ENCODE measurements at regions not wholly inside any gene's neighbourhood (a gene's known extent, or its start where the extent isn't known, plus 50 kb on each side); places are given as distances from the start of the nearest gene placed in this dataset.
"Not testable (repeated sequence)": the region's sequence is repeated elsewhere in the genome, so short reads cannot be mapped to it uniquely, and the experiment has no call there.

GRCh38 chr1:38210895-38211177 lies 164.2 kb upstream of the POU3F1 start:
- in situ Hi-C loops (cut with HindIII; ENCODE audit: low sequenced_read_pairs), result no loop called here

GRCh38 chr1:38210021-38210894 lies 163.7 kb upstream of the POU3F1 start:
- in situ Hi-C loops (cut with HindIII; ENCODE audit: low sequenced_read_pairs), result no loop called here

GRCh38 chr1:38208716-38209632 lies 162.4 kb upstream of the POU3F1 start:
- in situ Hi-C loops (cut with HindIII; ENCODE audit: low sequenced_read_pairs), result no loop called here

GRCh38 chr1:38207906-38208305 lies 161.3 kb upstream of the POU3F1 start:
- in situ Hi-C loops (cut with HindIII; ENCODE audit: low sequenced_read_pairs), result no loop called here

- in situ Hi-C loops (cut with HindIII; ENCODE audit: low sequenced_read_pairs), result no loop called here
These were observed 160.7 kb upstream of the POU3F1 start for GRCh38 chr1:38207275-38207674.

GRCh38 chr1:38204698-38205097 lies 158.1 kb upstream of the POU3F1 start:
- in situ Hi-C loops (cut with HindIII; ENCODE audit: low sequenced_read_pairs), result no loop called here

- in situ Hi-C loops (cut with HindIII; ENCODE audit: low sequenced_read_pairs), result no loop called here
These were observed 156.8 kb upstream of the POU3F1 start for GRCh38 chr1:38203441-38203840.

- in situ Hi-C loops (cut with HindIII; ENCODE audit: low sequenced_read_pairs), result no loop called here
These were observed 154.8 kb upstream of the POU3F1 start for GRCh38 chr1:38201431-38201830.

- in situ Hi-C loops (cut with HindIII; ENCODE audit: low sequenced_read_pairs), result no loop called here
These were observed 152.0 kb upstream of the POU3F1 start for GRCh38 chr1:38198621-38199020.

- in situ Hi-C loops (cut with HindIII; ENCODE audit: low sequenced_read_pairs), result no loop called here
These were observed 151.5 kb upstream of the POU3F1 start for GRCh38 chr1:38198099-38198498.

- in situ Hi-C loops (cut with HindIII; ENCODE audit: low sequenced_read_pairs), result no loop called here
These were observed 150.9 kb upstream of the POU3F1 start for GRCh38 chr1:38197312-38198061.

GRCh38 chr1:38194472-38194871 lies 147.9 kb upstream of the POU3F1 start:
- in situ Hi-C loops (cut with HindIII; ENCODE audit: low sequenced_read_pairs), result no loop called here

GRCh38 chr1:38193040-38193439 lies 146.4 kb upstream of the POU3F1 start:
- in situ Hi-C loops (cut with HindIII; ENCODE audit: low sequenced_read_pairs), result no loop called here

GRCh38 chr1:38191461-38191860 lies 144.9 kb upstream of the POU3F1 start:
- in situ Hi-C loops (cut with HindIII; ENCODE audit: low sequenced_read_pairs), result no loop called here

GRCh38 chr1:38190983-38191382 lies 144.4 kb upstream of the POU3F1 start:
- in situ Hi-C loops (cut with HindIII; ENCODE audit: low sequenced_read_pairs), result no loop called here

GRCh38 chr1:38187552-38187951 lies 141.0 kb upstream of the POU3F1 start:
- in situ Hi-C loops (cut with HindIII; ENCODE audit: low sequenced_read_pairs), result no loop called here

GRCh38 chr1:38186566-38186965 lies 140.0 kb upstream of the POU3F1 start:
- in situ Hi-C loops (cut with HindIII; ENCODE audit: low sequenced_read_pairs), result no loop called here

GRCh38 chr1:38185913-38186312 lies 139.3 kb upstream of the POU3F1 start:
- in situ Hi-C loops (cut with HindIII; ENCODE audit: low sequenced_read_pairs), result no loop called here

GRCh38 chr1:38183747-38184146 lies 137.2 kb upstream of the POU3F1 start:
- in situ Hi-C loops (cut with HindIII; ENCODE audit: low sequenced_read_pairs), result no loop called here

GRCh38 chr1:38183096-38183495 lies 136.5 kb upstream of the POU3F1 start:
- in situ Hi-C loops (cut with HindIII; ENCODE audit: low sequenced_read_pairs), result no loop called here

GRCh38 chr1:38180388-38180787 lies 133.8 kb upstream of the POU3F1 start:
- in situ Hi-C loops (cut with HindIII; ENCODE audit: low sequenced_read_pairs), result not testable (repeated sequence)

All from DLD1 (cell line).